Kidney epithelial cell (primary cell): ENCODE measurements at regions not wholly inside any gene's neighbourhood (a gene's known extent, or its start where the extent isn't known, plus 50 kb on each side); places are given as distances from the start of the nearest gene placed in this dataset.

Source experiments
- DNase-seq: peaks from one replicate; pipeline ENCODE4 v3.0.0-alpha.2; 2010; ENCODE audit warnings: low read depth
- H3K27me3 ChIP-seq: 2 replicates; pipeline ENCODE4 v1.6.0; 2011; ENCODE audit warnings: low read length; ENCODE audit not compliant: control insufficient read depth, insufficient read depth
- H3K36me3 ChIP-seq: 2 replicates; pipeline ENCODE4 v1.5.1; 2011; ENCODE audit warnings: low read length; ENCODE audit not compliant: control insufficient read depth, insufficient read depth
- H3K4me3 ChIP-seq: 2 replicates; pipeline ENCODE4 v1.5.1; 2011; ENCODE audit warnings: low read depth, mild to moderate bottlenecking, control low read depth, low read length
- CTCF ChIP-seq: IDR thresholded peaks from 2 replicates; pipeline ENCODE4 v1.5.1; 2011; ENCODE audit warnings: mild to moderate bottlenecking, moderate library complexity, low read length, control low read depth, inconsistent platforms; ENCODE audit not compliant: insufficient read depth, poor library complexity, severe bottlenecking

GRCh38 chr2:125168442-125168841, 1143.4 kb downstream of the CNTNAP5 start:
- Histone ChIP-seq H3K27me3 (no peaks in the 10 kb centered on the region), H3K4me3 (no peak overlapping the region), H3K36me3 (no peaks in the 10 kb centered on the region)
- DNase-seq: no peak
- no peak for TF ChIP-seq CTCF

- Histone ChIP-seq H3K36me3 (no peaks in the 10 kb centered on the region), H3K4me3 (no peak overlapping the region), H3K27me3 (no peaks in the 10 kb centered on the region)
- DNase-seq: no peak
- no peak for TF ChIP-seq CTCF
Observed at GRCh38 chr2:125169022-125169763, 1144.1 kb downstream of the CNTNAP5 start.

GRCh38 chr2:125169764-125170146, 1144.7 kb downstream of the CNTNAP5 start:
- no peak for DNase-seq
- no peak for TF ChIP-seq CTCF
- no peaks in the 10 kb centered on the region for H3K36me3 ChIP-seq
- no peak overlapping the region for H3K4me3 ChIP-seq
- H3K27me3 ChIP-seq: no peaks in the 10 kb centered on the region

GRCh38 chr2:125172181-125172580, 1147.1 kb downstream of the CNTNAP5 start:
- Histone ChIP-seq H3K4me3 (no peak overlapping the region), H3K36me3 (no peaks in the 10 kb centered on the region), H3K27me3 (no peaks in the 10 kb centered on the region)
- DNase-seq: no peak
- no peak for TF ChIP-seq CTCF

- no peak for TF ChIP-seq CTCF
- no peaks in the 10 kb centered on the region for H3K36me3 ChIP-seq
- no peak for DNase-seq
Observed at GRCh38 chr2:125175415-125175814, 1150.3 kb downstream of the CNTNAP5 start.

GRCh38 chr2:125185691-125186270, 1160.7 kb downstream of the CNTNAP5 start:
- no peaks in the 10 kb centered on the region for H3K27me3 ChIP-seq
- no peak for TF ChIP-seq CTCF
- DNase-seq: no peak
- H3K4me3 ChIP-seq: no peak overlapping the region
- H3K36me3 ChIP-seq: no peaks in the 10 kb centered on the region

More at GRCh38 chr2:125175415-125175814, 1150.3 kb downstream of the CNTNAP5 start:
- Histone ChIP-seq H3K4me3 (no peak overlapping the region), H3K27me3 (no peaks in the 10 kb centered on the region)
